Peyer's patch (tissue), 4 donors: ENCODE measurements at regions not wholly inside any gene's neighbourhood (a gene's known extent, or its start where the extent isn't known, plus 50 kb on each side); places are given as distances from the start of the nearest gene placed in this dataset.

Source experiments
- POLR2A ChIP-seq, 2 donors: fragments of 450-650 bp; IDR thresholded peaks; one replicate each; pipeline ENCODE4 v1.5.1; 2017; ENCODE audit warnings: antibody characterized with exemption in 2 of 2, mild to moderate bottlenecking in 2 of 2, moderate library complexity in 2 of 2
- TF ChIP-seq, protein P1 (sequence below), 6 experiments: fragments of 450-650 bp in 4 of 6; fragments of 200-600 bp in 2 of 6; sonication (generic) in 1 of 6; IDR thresholded peaks; one replicate each; pipeline ENCODE4 v1.5.1; 2017 to 2019; ENCODE audit warnings: antibody characterized with exemption in 6 of 6, mild to moderate bottlenecking in 3 of 6, moderate library complexity in 1 of 6

GRCh38 chr18:24958001-24958400 is 394.0 kb downstream of the ZNF521 start:
- TF ChIP-seq, protein P1, sequence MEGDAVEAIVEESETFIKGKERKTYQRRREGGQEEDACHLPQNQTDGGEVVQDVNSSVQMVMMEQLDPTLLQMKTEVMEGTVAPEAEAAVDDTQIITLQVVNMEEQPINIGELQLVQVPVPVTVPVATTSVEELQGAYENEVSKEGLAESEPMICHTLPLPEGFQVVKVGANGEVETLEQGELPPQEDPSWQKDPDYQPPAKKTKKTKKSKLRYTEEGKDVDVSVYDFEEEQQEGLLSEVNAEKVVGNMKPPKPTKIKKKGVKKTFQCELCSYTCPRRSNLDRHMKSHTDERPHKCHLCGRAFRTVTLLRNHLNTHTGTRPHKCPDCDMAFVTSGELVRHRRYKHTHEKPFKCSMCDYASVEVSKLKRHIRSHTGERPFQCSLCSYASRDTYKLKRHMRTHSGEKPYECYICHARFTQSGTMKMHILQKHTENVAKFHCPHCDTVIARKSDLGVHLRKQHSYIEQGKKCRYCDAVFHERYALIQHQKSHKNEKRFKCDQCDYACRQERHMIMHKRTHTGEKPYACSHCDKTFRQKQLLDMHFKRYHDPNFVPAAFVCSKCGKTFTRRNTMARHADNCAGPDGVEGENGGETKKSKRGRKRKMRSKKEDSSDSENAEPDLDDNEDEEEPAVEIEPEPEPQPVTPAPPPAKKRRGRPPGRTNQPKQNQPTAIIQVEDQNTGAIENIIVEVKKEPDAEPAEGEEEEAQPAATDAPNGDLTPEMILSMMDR (IDR thresholded peaks at IDR 0.05): no peak
- no peak for TF ChIP-seq POLR2A (IDR thresholded peaks at IDR 0.05)
